GM18867 (cell line): ENCODE measurements at regions not wholly inside any gene's neighbourhood (a gene's known extent, or its start where the extent isn't known, plus 50 kb on each side); places are given as distances from the start of the nearest gene placed in this dataset.

Experiments
- ATAC-seq: cut with Tn5 transposase; IDR thresholded peaks from one replicate; pipeline ENCODE4 v1.9.1; 2021; ENCODE audit warnings: mild to moderate bottlenecking, moderate library complexity; ENCODE audit not compliant: unreplicated experiment

DNA sequence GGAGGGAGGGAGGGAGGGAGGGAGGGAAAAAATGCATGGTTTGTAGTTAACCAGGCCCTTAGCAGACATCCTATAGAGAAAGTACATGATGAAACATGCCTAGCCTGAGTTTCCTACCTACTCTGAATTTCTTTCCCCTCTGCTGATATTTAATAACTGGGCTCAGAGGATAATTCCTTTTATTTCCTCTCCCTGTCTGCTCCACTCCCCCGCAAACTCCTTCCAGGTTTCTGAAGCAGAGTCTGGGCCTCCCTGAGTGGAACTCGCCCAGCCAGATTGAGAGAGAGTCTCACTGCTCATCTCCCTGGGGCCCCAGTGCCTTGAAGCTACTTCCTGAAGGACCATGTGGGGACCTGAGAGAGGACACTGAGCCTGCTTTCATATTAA lies 111.9 kb upstream of the SLC44A3 start:
- ATAC-seq = no peak

DNA sequence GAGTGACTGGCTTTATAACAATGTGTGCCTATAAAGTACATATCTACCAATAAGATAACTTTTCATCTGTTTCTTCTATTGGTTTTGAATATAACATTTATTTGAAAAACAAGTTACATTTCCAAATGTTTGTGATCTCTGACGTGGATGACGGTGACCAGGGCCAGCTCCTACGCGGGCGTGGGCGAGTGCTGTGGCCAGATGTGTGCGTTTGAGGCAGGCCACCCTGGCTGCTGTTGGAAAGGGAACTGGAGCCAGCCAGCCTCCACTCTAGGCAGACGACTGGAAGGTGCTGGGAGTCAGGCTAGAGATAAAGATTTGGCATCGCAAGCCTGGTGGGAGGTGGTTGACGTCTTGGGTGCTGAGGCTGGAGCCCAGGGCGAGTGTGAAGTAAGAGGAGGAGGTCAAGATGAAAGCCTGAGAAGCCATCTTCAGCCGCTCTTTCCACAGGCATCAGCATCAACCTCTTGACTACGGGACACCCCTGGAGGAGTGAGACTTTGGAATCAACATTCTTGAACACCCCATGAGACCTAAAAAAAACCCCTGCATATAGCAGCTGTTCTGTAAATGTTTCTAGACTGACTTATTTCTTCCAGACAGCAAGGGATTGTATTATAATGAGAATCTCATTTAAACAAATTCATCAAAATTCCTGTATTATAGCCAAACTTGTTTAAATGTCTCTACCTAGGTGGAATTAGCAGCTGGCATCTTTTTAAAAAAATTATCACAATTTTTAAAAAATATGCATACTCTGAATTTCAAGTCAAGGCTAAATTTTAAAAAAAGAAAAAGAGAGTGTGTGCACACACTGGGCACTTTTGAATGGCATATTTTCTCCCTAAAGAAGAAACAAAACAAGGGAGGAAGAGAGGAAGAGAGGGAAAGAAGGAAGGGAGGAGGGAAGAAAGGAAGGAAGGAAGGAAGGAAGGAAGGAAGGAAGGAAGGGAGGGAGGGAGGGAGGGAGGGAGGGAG lies 112.5 kb upstream of the SLC44A3 start:
- ATAC-seq = no peak

DNA sequence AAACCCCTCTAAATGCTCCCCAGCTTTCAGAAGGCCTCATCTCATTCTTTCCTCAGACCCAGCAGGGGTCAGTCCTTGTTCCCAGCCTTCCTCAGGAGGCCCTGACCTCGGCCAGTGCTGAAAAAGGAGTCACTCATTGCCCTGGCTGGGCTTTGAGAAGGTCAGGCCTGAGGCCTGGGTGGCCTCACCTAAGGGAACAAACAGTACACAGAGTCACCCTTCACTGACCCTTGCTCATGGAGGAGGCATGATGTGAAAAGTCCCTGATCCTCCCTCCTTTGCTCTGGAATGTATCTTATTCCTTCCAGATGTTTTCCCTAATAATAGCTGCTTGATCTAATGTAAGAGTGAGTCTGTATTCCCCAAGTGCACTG lies 117.7 kb upstream of the SLC44A3 start:
- no peak for ATAC-seq

DNA sequence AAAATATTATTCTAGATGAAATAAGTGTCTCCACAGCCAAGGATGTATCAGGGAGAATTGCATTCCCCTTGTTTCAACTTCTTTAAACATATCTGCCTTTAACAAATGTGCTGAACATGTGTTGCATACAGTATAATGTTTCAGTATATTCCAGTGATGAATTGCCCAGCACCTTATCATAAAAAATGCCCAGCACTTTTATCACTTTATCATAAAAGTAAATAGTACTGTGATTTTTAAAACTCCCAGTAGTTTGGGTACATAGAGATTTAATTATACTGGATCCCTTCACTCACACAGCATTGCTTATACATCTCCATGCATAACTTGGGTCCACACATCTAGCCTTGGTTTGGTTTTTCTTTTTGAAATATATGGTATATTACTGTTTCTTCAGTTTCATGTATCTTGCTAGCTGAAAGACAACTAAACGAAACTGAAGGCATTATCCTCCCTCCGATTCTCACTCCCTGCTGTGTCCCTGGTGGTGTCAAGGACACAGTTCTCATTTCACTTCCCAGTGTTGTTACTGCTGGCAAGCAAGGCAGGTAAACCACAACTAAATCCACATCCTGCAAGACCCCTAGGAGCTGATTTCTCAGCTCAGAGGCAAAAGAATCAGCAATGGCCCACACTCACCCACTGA lies 118.2 kb upstream of the SLC44A3 start:
- no peak for ATAC-seq

DNA sequence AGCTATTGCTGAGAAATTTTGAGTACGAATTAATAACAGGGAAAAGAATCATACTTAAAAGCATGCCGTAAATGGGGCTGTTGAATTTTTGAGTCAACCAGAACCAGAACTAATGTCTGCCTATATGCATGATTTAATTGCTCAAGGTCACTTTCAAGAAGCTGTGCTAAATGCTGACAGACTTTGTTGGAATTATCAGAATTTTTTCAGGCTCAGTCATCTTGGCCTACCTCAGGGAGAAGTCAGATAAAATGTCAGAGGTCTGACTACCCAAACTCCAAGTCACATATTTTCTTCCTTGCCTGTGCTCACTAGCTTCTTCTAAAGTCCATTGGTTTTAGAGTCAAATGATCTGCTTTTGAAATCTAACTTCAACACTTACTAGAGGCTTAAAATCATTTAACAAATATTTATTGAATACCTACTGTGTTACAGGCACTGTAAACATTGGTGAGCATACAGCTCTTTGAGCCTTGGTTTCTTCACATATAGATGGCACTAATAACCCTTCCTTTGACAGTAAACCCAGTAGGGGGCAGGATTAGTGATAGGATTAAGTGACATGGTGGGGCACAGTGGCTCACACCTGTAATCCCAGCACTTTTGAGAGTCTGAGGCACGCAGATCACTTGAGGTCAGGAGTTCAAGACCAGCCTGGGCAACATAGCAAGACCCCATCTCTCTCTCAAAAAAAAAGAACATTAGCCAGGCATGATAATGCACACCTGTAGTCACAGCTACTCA lies 121.2 kb upstream of the SLC44A3 start:
- ATAC-seq = no peak

DNA sequence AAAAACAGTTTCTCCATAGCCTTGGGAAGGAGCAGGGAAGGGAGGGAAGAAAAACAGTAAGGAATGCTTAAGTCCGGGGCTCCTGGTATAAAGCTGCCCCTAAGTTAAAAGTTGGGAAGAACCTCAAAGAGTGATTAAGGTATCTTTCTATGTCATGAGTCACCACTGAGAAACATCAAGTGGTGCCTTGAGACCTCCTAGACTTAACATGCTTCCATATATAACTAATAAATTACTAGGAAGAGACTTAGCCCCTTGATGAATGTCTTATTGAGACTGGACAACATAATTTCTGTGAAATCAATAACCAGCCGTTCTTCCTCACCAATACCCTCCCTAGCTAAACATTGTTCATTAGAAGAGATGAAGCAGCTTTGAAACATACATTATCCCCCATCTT lies 121.8 kb upstream of the SLC44A3 start:
- ATAC-seq = no peak

DNA sequence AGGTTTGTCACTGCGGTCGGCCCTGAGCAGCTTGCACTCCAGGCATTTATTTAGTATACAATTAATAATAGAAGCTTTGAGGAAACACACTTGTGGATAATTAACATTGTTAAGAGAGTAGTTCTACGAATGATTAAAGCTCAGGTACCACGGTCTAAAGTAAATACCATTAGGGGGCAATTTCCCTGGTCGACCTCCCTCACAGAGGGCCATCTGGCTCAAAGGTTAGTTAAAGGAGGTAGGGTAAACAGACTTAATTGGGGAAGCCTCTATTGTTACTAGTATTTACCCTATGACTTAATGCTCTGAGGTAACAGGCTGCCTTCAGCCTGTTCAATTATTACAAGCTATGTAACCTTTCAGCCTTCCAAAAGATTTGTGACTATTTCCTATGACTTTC lies 122.3 kb upstream of the SLC44A3 start:
- ATAC-seq = no peak

DNA sequence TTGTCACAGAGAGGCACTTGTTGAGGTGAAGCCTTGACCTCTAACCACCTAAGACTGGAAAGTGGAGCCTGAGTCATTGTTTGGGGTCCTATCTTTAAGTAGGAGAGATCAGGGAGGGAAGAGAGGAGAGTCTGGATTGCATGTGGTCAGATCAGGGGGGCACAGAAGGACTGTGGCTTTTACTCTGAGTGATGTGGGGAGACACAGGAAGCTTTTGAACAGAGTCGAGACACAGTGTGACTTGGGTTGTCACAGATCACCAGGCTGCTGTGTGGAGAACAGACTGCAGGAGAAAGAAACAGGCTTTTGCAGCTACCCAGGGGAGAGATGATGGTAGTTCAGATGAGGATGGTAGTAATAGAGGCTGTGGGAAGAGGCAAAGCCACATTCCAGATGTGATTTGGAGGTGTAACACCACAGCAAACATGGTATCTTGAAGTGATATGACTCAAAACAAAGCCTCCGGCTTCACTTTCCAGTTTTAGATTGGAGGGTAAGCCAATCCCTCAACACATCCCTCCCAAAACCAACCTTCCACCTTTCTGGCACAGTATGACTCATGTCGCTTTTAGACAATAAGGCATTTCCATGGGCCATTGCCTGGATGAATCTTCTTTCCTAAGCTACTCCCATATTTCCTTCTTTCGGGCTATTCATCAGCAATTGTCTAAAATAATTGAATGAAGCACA lies 125.8 kb upstream of the SLC44A3 start:
- no peak for ATAC-seq

DNA sequence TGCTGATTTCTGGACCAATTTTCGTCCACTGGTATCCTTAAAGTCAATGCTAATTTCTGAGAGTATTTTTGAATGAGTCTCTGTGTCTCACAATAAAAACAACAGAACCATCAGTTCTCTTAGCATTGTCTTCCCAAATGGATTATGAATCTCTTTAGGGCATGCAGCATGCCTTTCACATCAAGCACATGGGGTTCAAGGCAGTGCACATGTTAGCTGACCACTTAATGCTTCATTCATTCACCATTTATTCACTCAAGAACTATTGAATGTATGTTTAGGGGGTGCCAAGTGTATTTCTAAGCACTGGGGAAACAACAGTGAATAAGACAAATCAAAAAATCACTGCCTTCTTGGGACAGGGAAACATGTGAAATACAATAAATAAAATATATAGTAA lies 126.7 kb upstream of the SLC44A3 start:
- no peak for ATAC-seq

DNA sequence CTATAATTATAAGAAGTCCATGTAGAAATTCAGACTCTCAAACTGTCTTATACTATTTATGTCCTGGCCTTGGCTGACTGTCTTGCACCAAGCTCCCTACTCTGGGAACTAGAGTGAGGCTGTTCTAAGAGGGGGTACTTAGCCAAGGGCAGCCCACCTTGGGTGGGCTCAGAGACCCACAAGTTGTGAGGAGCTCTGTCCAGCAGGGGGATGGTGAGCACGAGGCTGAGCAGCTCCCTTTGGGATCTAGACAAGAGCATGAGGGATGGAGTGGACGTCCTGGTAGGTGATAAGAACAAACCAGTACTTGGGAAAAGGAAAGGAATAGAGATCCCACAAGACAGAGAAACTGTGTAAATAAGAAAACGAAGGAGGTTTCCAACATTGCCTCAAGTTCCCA lies 127.1 kb upstream of the SLC44A3 start:
- ATAC-seq = no peak

DNA sequence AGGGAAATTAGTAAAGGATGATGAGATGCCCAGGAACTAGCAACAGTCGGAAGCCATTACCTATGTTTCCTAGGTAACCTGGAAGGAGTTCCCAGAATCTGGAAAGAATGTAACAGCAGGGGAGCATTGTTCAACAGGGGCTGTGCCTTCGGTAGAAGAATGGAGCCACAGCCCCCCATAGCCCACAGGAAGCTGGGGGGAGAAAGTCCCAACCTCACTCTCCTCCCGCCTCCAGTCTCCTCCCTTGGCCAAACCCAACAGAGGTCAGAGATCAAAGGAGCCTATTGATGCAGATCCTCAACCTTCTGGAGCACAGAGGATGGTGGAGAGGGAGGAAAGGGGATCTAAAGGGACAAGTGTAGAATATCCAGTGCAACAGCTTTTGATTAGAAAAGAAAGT lies 131.5 kb upstream of the SLC44A3 start:
- no peak for ATAC-seq

DNA sequence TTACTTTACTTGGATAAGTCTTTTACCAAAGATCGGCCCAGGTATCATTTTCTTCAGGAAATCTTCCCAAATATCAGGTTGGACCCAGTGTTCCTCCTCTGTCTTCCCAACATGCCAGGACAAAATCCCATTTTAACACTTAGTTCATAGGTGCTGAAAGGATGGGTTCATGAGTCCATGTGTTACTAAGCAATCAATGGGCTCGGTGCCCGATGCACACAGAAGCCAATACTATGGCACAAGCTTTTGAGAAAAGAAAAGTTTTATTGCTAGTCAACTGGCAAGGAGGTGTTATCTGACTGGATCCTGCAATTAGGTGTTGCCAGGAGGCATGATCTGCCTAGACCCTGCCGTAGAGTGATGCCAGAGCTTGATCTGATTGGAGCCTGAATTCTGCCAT lies 133.3 kb upstream of the SLC44A3 start:
- ATAC-seq = no peak

DNA sequence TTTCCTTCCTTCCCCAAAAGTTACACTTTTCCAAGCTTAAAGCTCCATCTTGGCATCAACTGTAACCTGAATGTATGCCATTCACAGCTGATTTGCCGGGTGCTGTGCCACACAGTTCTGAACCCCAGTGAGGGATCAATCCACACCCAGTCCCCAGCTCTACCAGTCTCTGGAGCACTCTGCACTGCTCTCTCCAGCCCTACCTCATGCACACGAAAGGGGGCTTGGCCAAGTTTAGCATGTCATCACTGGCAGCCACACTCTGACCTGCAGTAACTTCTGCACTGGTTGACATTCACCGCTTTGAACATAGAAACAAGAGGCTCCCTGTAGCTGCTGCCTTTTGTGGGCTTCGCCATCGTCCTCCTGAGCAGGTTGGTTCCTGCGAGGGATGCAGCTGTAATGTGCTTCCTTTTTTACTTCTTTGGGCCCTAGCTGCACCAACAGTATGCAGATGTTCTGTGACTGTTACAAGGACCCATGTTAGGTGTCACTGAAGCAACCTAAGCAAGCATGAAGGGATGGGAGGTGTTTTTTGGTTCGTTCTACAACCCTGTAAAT lies 135.4 kb upstream of the SLC44A3 start:
- ATAC-seq = no peak

DNA sequence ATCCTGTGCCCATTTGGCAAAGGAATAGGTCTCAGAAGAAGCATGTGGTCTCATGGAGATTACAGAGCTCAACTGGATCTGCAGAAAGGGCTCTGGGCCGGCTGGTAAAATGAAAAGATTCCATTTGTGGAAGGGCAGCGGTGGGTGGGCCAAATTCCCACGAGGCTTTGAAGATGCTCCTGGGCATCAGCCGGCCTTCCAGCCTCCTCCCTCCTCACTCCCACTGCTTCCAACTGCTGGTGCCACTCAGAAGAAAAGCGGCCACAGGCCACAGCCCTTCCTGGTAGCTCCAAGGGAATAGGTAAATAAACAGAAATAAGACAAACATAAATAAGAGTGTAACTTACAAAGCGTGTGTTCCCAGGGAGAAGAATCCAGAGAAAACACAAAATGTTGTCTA lies 136.3 kb upstream of the SLC44A3 start:
- no peak for ATAC-seq

DNA sequence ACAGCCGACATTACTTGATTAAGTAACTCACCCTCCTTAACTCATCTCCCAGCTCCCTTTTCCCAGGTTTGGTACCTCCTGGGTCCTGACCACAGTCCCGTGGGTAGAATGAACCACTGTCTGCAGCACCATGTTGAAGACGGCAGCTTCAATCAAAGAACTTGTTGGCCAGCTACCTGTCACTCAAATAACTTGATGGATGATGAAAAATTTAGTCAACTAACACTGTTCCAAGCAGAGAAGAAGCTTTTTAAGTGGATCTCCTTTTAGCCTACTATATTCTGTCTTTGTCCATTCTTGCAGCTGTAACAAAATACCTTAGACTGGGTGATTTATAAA lies 138.4 kb upstream of the F3 start:
- no peak for ATAC-seq

DNA sequence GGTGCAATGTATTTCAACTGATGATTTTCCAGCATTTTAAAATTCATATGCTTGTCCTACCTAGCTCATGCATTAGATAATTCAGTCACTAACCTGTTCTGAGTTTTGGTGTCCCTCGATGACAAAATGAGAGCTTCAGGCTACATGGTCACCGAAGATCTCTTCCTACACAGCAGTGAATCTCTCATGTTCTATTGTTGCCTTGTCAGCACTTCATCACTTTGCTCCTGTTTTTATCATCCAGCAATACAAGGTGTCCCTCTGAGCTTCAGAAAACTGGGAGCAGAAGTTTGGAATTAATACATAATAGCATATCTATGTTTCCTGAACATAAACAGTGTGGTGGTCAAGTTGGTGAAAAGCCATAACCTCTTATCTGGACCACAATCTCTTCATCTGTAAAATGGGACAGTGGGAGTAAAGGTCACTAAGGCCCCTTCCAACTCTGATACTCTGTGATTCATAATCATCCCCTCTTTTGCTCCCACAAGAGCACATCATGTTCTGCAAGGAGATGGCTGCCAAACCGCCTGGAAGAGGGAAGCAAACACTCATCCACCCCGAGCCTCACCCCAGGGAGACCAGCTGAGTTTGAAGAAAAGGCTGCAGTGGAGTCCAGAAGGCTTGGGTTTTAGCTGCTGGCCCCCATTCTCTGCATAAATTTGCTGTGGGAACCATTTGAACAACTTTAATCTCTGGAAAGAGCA lies 137.9 kb upstream of the F3 start:
- no peak for ATAC-seq

DNA sequence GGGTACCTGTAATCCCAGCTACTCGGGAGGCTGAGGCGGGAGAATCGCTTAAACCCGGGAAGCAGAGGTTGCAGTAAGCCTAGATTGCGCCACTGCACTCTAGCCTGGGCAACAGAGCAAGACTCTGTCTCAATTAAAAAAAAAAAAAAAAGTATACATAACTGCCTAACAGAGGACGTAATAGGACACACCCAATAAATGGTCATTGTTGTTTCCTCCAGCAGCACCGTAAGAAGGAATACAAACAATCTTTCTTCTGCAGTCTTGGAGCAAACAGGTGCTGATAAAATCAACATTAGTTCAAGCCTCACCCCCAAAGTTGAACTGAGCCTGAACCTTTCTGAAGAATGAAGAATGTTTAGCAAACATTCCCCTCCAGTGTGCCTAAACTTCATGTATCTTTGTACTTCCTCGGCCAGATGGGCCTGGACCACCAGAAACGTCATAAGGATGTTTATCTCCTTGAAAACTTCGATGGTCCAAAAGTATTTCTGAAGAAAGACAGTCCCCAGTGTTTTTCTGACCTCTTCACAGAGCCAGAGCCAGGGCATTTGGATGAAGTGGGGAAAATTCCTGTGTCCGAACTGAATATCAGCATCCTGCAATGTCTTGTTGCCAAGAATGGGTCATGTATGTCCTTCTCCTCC lies 136.8 kb upstream of the F3 start:
- ATAC-seq = no peak

DNA sequence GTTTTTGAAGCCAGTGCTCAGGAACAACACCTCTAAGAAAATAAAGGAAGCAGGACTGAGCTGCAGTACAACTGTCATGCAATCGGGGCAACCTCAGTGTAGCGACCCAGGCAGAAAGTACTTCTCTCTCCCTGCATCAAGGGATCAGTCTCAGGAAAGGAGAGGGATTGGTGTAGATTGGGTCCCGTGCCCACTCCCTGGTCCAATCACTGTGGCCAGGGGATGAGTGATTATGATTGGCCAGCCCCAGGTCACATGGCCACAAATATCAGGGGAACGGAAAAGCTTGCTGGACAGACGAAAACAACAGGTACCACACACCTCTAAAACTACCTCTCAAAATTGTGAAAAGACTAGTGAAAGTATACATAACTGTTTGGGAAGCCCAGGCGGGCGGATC lies 136.2 kb upstream of the F3 start:
- no peak for ATAC-seq

DNA sequence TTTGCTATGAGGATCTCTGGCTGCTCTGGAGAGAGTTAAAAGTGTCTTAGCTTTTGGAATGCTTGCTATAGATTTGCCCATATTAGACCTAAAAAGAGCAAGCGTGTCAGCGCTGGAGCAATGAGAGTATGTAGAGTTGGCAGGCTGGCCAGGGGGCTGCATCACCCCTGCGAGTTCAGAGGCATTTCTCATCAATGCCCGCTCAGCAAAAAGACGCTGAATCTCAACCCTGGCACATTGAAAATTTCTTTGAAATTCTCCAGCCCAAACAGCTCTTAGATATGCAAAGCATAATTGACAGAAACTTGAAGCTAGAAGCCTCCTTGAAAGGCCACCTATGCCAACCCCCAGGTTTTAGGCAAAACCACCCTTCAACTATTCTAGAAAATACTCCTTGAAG lies 135.5 kb upstream of the F3 start:
- no peak for ATAC-seq

DNA sequence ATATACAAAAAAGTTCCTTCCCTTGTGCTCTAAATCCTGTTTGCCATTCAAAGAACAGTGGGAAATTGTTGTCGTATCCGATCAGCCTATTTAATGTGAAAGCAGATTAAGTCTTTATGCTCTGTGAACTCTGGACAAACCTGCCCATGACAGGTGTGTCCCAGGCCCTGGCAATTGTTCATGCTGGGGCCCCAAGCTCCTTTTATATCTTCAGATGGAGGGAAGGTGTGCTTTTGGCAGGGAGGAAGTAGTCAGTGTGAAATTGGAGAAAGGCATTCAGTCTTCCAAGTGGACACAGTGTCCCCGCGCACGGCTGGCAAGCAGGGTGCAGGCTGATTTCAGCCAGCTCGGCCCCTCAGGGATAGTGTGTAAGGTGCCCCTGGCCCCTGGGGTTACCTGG lies 135.1 kb upstream of the F3 start:
- ATAC-seq = no peak
